HepG2 (cell line): ENCODE measurements at regions not wholly inside any gene's neighbourhood (a gene's known extent, or its start where the extent isn't known, plus 50 kb on each side); places are given as distances from the start of the nearest gene placed in this dataset.

Source experiments
- GTF2F1 ChIP-seq: fragments of 150-350 bp; IDR thresholded peaks from 2 replicates; pipeline ENCODE4 v1.6.1; 2014; ENCODE audit warnings: low read length
- HNF1A ChIP-seq, 2 experiments: sonication (generic) in 1 of 2; formaldehyde crosslinking in 1 of 2; IDR thresholded peaks; 2 replicates each; pipeline versions ENCODE4 v1.4.0 to v1.6.1; 2016 to 2020; ENCODE audit warnings: borderline replicate concordance in 1 of 2, low read depth in 1 of 2, mild to moderate bottlenecking in 1 of 2, missing genetic modification reagents in 1 of 2
- HNF4G ChIP-seq, 2 experiments: sonication (generic) in 1 of 2; formaldehyde crosslinking in 1 of 2; IDR thresholded peaks; 2 replicates each; pipeline versions ENCODE4 v1.4.0 to v1.6.1; 2011 to 2020; ENCODE audit warnings: borderline replicate concordance in 2 of 2, low read depth in 2 of 2, mild to moderate bottlenecking in 2 of 2, low read length in 1 of 2, missing genetic modification reagents in 1 of 2, moderate library complexity in 1 of 2
- HOXA3 ChIP-seq: sonication (generic); formaldehyde crosslinking; IDR thresholded peaks from 2 replicates; pipeline ENCODE4 v1.5.0; 2020; ENCODE audit warnings: missing genetic modification reagents
- IKZF5 ChIP-seq: IDR thresholded peaks from 2 replicates; pipeline ENCODE4 v1.6.1; 2018; ENCODE audit warnings: missing genetic modification reagents, mild to moderate bottlenecking, missing compliant biosample characterization
- MIER2 ChIP-seq: IDR thresholded peaks from 2 replicates; pipeline ENCODE4 v1.6.1; 2016; ENCODE audit warnings: missing biosample characterization, missing genetic modification reagents
- MIXL1 ChIP-seq: IDR thresholded peaks from 2 replicates; pipeline ENCODE4 v1.6.1; 2016
- NPAS2 ChIP-seq: sonication (generic); formaldehyde crosslinking; IDR thresholded peaks from 2 replicates; pipeline ENCODE4 v1.8.0; 2022; ENCODE audit warnings: mild to moderate bottlenecking, missing genetic modification reagents, borderline replicate concordance
- NR2C2 ChIP-seq: sonication (generic); formaldehyde crosslinking; IDR thresholded peaks from 2 replicates; pipeline ENCODE4 v1.4.0; 2020; ENCODE audit warnings: missing genetic modification reagents, mild to moderate bottlenecking, moderate library complexity, borderline replicate concordance
- NR2F1 ChIP-seq, 2 experiments: fragments of 450-650 bp in 1 of 2; formaldehyde crosslinking in 1 of 2; IDR thresholded peaks; 2 replicates each; pipeline versions ENCODE4 v1.5.0 to v1.6.1; 2016 to 2020; ENCODE audit warnings: mild to moderate bottlenecking in 1 of 2, missing compliant biosample characterization in 1 of 2, missing genetic modification reagents in 1 of 2, moderate library complexity in 1 of 2
- NR2F2 ChIP-seq: IDR thresholded peaks from 2 replicates; pipeline ENCODE4 v1.6.1; 2012; ENCODE audit warnings: low read depth, inconsistent platforms, borderline replicate concordance
- PATZ1 ChIP-seq: sonication (generic); formaldehyde crosslinking; IDR thresholded peaks from 2 replicates; pipeline ENCODE4 v1.4.0; 2020; ENCODE audit warnings: missing genetic modification reagents
- PTBP1 ChIP-seq: fragments of 200-400 bp; formaldehyde crosslinking; IDR thresholded peaks from 2 replicates; pipeline ENCODE4 v1.6.1; 2018; ENCODE audit warnings: low read length, low read depth; ENCODE audit not compliant: poor library complexity, severe bottlenecking
- RARA ChIP-seq: IDR thresholded peaks from 2 replicates; pipeline ENCODE4 v1.6.1; 2016; ENCODE audit warnings: missing genetic modification reagents, missing compliant biosample characterization
- SALL2 ChIP-seq: sonication (generic); formaldehyde crosslinking; IDR thresholded peaks from 2 replicates; pipeline ENCODE4 v1.8.1; 2023; ENCODE audit warnings: mild to moderate bottlenecking, missing genetic modification reagents, inconsistent platforms
- SOX6 ChIP-seq, 2 experiments: fragments of 450-650 bp in 1 of 2; sonication (generic) in 1 of 2; formaldehyde crosslinking in 1 of 2; IDR thresholded peaks; 2 replicates each; pipeline versions ENCODE4 v1.4.0 to v1.6.1; 2017 to 2020; ENCODE audit warnings: antibody characterized with exemption in 1 of 2, mild to moderate bottlenecking in 1 of 2, missing genetic modification reagents in 1 of 2
- ZFP36 ChIP-seq: fragments of 150-350 bp; IDR thresholded peaks from 2 replicates; pipeline ENCODE4 v1.6.1; 2018; ENCODE audit warnings: borderline replicate concordance, low read length, low read depth; ENCODE audit not compliant: partially characterized antibody
- ZNF124 ChIP-seq: sonication (generic); formaldehyde crosslinking; IDR thresholded peaks from 2 replicates; pipeline ENCODE4 v1.4.0; 2020; ENCODE audit warnings: missing genetic modification reagents
- ZNF3 ChIP-seq: IDR thresholded peaks from 2 replicates; pipeline ENCODE4 v1.7.0; 2017; ENCODE audit warnings: inconsistent platforms
- ZNF430 ChIP-seq: sonication (generic); formaldehyde crosslinking; IDR thresholded peaks from 2 replicates; pipeline ENCODE4 v1.9.0; 2021; ENCODE audit warnings: mild to moderate bottlenecking, missing genetic modification reagents
- ZNF446 ChIP-seq: sonication (generic); formaldehyde crosslinking; IDR thresholded peaks from 2 replicates; pipeline ENCODE4 v1.5.0; 2020; ENCODE audit warnings: mild to moderate bottlenecking, missing genetic modification reagents
- TF ChIP-seq, protein P1 (sequence below): sonication (generic); formaldehyde crosslinking; IDR thresholded peaks from 2 replicates; pipeline ENCODE4 v1.8.1; 2022; ENCODE audit warnings: mild to moderate bottlenecking, missing genetic modification reagents

DNA sequence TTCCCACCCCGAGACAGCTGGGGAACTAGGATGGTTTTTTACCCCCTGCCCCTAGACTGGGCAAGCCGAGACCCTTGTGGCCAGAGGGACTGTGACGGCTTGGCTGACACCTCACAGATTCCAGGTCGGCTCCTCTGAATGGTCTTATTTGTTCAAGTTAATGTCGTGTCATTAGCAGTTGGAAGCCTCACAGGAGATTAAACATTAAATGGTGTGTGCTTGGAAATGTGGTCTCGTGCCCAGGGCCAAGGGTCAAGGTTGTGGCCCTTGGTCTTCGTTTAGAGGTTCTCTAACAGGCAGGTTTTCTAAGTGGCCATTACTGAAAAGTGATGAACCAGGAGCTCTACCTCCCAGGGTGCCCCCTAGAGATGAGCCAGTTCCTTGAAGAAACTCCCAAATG is 61.2 kb upstream of the RXRA start (continued):
- TF ChIP-seq NPAS2: no peak
- no peak for TF ChIP-seq SOX6 (IDR thresholded peaks at IDR 0.05)
- TF ChIP-seq SOX6 (CRISPR knock-in tag; IDR thresholded peaks at IDR 0.05): peak; percentile 38; the same call in 1 of the 2 replicates
- 0 out of 2 replicates have a peak, but pooled peaks have one; percentile 21 for TF ChIP-seq PATZ1
- TF ChIP-seq GTF2F1: no peak
- no peak for TF ChIP-seq IKZF5
- TF ChIP-seq NR2F2: peak; percentile 45; the same call in 1 of the 2 replicates
- TF ChIP-seq ZNF446 (CRISPR knock-in tag): no peak
- no peak for TF ChIP-seq MIXL1
- TF ChIP-seq, protein P1, sequence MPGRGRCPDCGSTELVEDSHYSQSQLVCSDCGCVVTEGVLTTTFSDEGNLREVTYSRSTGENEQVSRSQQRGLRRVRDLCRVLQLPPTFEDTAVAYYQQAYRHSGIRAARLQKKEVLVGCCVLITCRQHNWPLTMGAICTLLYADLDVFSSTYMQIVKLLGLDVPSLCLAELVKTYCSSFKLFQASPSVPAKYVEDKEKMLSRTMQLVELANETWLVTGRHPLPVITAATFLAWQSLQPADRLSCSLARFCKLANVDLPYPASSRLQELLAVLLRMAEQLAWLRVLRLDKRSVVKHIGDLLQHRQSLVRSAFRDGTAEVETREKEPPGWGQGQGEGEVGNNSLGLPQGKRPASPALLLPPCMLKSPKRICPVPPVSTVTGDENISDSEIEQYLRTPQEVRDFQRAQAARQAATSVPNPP (CRISPR knock-in tag): no peak
- peak; percentile 58; the same call in 1 of the 2 replicates for TF ChIP-seq HOXA3 (CRISPR knock-in tag)
- no peak for TF ChIP-seq ZNF124 (CRISPR knock-in tag)
- TF ChIP-seq NR2C2: peak; percentile 64
- TF ChIP-seq ZNF430 (CRISPR knock-in tag): no peak
- TF ChIP-seq MIER2 (CRISPR knock-in tag): no peak
- TF ChIP-seq PTBP1: no peak
- peak; percentile 31 to 70; a peak in 1 of 4 replicates for TF ChIP-seq NR2F1 (CRISPR knock-in tag; IDR thresholded peaks at IDR 0.05)
- TF ChIP-seq ZNF3 (CRISPR knock-in tag): no peak
- no peak for TF ChIP-seq ZFP36
- TF ChIP-seq HNF1A (IDR thresholded peaks at IDR 0.05; ENCODE audit: low read depth): peak; percentile 31
- TF ChIP-seq HNF1A (CRISPR knock-in tag; IDR thresholded peaks at IDR 0.05; ENCODE audit: borderline replicate concordance): no peak
- TF ChIP-seq SALL2: no peak
- peak; percentile 39; the same call in 1 of the 2 replicates for TF ChIP-seq RARA (CRISPR knock-in tag)
- TF ChIP-seq HNF4G (IDR thresholded peaks at IDR 0.05; ENCODE audit: borderline replicate concordance, low read depth, low read length): peak; percentile 63
- peak; percentile 42; the same call in 1 of the 2 replicates for TF ChIP-seq HNF4G (CRISPR knock-in tag; IDR thresholded peaks at IDR 0.05; ENCODE audit: borderline replicate concordance, low read depth)
